Type B pancreatic cell (in vitro differentiated cells): ENCODE measurements at regions not wholly inside any gene's neighbourhood (a gene's known extent, or its start where the extent isn't known, plus 50 kb on each side); places are given as distances from the start of the nearest gene placed in this dataset.
"Not testable (repeated sequence)": the region's sequence is repeated elsewhere in the genome, so short reads cannot be mapped to it uniquely, and the experiment has no call there.

Experiments
- DNase-seq: peaks from one replicate; pipeline ENCODE4 v3.0.0; 2021; ENCODE audit warnings: mixed read lengths; ENCODE audit not compliant: unreplicated experiment; ENCODE audit errors: extremely low spot score
- H3K27ac Mint-ChIP-seq: 2 replicates; pipeline ENCODE4 v1.8.0; 2021; ENCODE audit warnings: mild to moderate bottlenecking, mixed read lengths
- H3K27me3 Mint-ChIP-seq: 2 replicates; pipeline ENCODE4 v1.8.0; 2021; ENCODE audit warnings: mixed read lengths
- H3K36me3 Mint-ChIP-seq: 2 replicates; pipeline ENCODE4 v1.8.0; 2021; ENCODE audit warnings: mixed read lengths
- H3K4me1 Mint-ChIP-seq: one replicate; pipeline ENCODE4 v1.8.0; 2021; ENCODE audit warnings: mixed read lengths; ENCODE audit not compliant: unreplicated experiment
- H3K4me3 Mint-ChIP-seq: 2 replicates; pipeline ENCODE4 v1.8.0; 2021; ENCODE audit warnings: mild to moderate bottlenecking, mixed read lengths
- H3K9me3 Mint-ChIP-seq: 2 replicates; pipeline ENCODE4 v1.8.0; 2021; ENCODE audit warnings: mixed read lengths
- TF ChIP-seq, protein P1 (sequence below): fragments of 200-600 bp; sonication (generic); conservative IDR thresholded peaks from 2 replicates; pipeline ENCODE4 v1.5.0; 2021; ENCODE audit warnings: antibody characterized with exemption, mild to moderate bottlenecking

DNA sequence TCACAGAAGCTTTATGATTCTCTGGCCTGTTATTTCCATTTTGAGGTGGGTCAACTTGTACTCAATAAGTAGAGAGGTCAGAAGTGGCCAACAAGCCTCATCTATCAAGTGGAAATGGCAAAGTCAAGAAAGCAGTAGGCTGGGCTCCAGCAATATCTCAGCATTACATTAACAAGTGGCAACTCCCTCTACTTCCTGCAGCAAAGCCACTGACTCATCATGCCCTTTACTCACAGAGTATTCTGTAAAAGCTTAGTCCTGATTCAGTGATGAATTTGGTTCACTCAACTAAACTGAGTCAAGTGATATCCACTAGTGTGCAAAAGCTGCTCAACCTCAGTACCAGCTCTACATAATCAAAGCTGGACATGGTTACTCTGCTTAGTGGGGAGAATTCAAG lies 954.6 kb downstream of the EPHA3 start:
- Mint-ChIP-seq H3K27ac (peak overlapping the region; percentile 58), H3K9me3 (peaks cover 4% of the 10 kb centered on the region), H3K4me1 (peaks cover 3% of the 10 kb centered on the region), H3K27me3 (peaks cover 3% of the 10 kb centered on the region), H3K4me3 (peak overlapping the region; percentile 8), H3K36me3 (no peaks in the 10 kb centered on the region)
- TF ChIP-seq, protein P1, sequence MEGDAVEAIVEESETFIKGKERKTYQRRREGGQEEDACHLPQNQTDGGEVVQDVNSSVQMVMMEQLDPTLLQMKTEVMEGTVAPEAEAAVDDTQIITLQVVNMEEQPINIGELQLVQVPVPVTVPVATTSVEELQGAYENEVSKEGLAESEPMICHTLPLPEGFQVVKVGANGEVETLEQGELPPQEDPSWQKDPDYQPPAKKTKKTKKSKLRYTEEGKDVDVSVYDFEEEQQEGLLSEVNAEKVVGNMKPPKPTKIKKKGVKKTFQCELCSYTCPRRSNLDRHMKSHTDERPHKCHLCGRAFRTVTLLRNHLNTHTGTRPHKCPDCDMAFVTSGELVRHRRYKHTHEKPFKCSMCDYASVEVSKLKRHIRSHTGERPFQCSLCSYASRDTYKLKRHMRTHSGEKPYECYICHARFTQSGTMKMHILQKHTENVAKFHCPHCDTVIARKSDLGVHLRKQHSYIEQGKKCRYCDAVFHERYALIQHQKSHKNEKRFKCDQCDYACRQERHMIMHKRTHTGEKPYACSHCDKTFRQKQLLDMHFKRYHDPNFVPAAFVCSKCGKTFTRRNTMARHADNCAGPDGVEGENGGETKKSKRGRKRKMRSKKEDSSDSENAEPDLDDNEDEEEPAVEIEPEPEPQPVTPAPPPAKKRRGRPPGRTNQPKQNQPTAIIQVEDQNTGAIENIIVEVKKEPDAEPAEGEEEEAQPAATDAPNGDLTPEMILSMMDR = no peak
- no peak for DNase-seq

DNA sequence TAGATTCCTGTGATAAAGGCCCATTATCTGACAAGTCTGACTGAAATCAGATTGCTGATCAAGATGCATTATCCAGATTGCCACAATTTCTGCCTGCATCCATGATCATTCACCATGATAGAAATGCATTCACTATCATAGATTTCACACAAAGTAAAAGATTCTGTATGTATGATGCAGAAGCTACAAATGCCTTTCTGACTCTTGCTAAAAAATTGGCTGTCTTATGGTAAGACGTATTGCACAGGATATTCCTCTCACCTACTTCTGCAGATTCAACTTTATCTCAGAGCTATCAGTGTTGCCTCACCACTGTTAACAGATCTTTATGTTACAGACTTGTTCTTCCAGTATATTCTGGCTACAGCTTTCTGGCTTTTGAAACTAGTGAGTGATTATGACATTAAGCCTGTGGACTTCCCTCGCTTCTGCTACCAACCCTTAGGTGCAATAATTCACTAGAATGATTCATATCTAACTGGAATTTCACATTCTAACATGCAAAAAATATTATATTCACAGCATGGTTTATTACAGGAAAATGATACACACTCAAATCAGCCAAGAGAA lies 955.3 kb downstream of the EPHA3 start:
- H3K36me3 Mint-ChIP-seq = no peaks in the 10 kb centered on the region
- no peak overlapping the region for H3K4me3 Mint-ChIP-seq
- H3K9me3 Mint-ChIP-seq = peaks cover 4% of the 10 kb centered on the region
- H3K27ac Mint-ChIP-seq = peak overlapping the region; percentile 58
- peaks cover 3% of the 10 kb centered on the region for H3K4me1 Mint-ChIP-seq
- no peak for DNase-seq
- TF ChIP-seq, protein P1 = no peak
- H3K27me3 Mint-ChIP-seq = peaks cover 3% of the 10 kb centered on the region

DNA sequence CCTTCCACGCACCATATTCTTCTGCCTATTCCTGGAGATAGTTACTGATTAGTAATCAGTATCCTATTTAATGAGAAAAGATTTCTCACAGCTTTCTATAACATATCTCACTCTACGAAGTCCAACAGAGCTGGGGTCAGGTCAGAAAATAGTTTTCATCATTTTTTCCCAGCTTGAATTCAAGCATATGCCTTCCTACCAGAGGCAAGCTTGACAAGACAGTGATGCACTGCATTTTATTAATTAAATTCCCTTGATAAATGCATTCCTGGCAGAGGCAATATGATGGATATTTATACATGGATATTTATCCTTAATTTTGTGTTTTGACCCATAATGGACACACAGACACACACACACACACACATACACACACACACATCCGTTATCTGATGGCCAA lies 961.4 kb downstream of the EPHA3 start:
- Mint-ChIP-seq H3K27ac (no peak overlapping the region), H3K4me3 (no peak overlapping the region), H3K27me3 (peaks cover 12% of the 10 kb centered on the region), H3K4me1 (peaks cover 3% of the 10 kb centered on the region), H3K9me3 (peaks cover 4% of the 10 kb centered on the region), H3K36me3 (peaks cover 5% of the 10 kb centered on the region)
- DNase-seq = no peak
- TF ChIP-seq, protein P1 = no peak

DNA sequence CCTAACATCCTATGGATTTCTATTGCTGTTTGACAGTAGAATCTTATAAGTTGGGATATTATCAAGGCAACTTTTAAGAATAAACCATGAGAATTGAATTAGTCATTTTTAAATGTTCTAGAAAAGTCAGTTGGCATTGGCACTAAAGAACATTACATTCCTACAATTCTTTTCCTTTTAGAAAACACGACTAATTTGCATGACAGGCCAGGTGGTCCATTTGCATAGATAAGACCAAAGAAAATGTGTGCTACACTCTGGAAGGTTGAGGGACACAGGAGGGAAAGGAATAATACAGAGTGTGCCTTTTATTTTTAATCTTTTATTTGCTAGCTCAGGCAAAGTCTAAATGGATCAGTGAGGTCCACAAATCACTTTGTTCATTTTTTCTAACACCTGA lies 962.3 kb downstream of the EPHA3 start:
- Mint-ChIP-seq H3K36me3 (peaks cover 5% of the 10 kb centered on the region), H3K27ac (no peak overlapping the region), H3K4me3 (no peak overlapping the region), H3K9me3 (peaks cover 4% of the 10 kb centered on the region), H3K4me1 (peaks cover 3% of the 10 kb centered on the region), H3K27me3 (peaks cover 12% of the 10 kb centered on the region)
- TF ChIP-seq, protein P1 = no peak
- DNase-seq = no peak

DNA sequence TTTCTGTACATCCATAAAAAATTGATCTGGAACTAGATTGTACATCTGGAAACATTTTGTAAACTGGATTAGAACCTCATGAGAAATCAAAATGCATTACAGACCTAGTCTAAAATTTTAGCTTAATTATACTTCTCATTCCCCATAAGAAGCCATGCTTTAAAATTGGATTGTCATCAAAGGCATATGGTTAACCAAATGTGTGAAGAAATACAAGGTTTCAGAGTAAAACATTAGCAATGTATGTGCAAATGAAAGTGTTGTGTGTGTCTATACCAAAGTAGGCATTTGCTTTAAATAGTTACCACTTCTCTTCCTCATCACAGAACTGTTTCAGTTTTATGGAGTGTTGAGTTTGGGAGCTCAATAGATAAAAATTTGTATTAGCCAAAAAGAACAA lies 968.7 kb downstream of the EPHA3 start:
- Mint-ChIP-seq H3K4me1 (peaks cover 4% of the 10 kb centered on the region), H3K27me3 (peaks cover 11% of the 10 kb centered on the region), H3K36me3 (peaks cover 5% of the 10 kb centered on the region), H3K27ac (no peak overlapping the region), H3K4me3 (no peak overlapping the region), H3K9me3 (peaks cover 4% of the 10 kb centered on the region)
- TF ChIP-seq, protein P1 = no peak
- no peak for DNase-seq

DNA sequence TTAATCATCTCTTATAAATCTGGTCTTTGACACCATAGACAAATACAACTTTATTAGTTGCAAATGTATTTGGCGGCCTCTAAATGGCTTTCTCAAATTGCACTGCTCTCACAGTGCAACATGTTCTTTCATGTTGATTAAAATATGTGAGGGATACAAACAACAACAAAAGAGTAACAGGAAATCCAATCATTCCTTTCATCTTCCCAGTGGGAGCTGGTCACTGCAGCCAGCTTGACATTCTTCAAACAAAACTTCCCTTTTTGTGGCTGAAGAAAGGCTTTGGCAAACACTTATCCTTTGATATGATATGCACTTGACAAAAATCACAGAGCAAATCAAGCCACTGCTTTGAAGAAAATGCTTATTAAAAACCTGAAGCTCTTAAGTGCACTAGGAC lies 973.6 kb downstream of the EPHA3 start:
- Mint-ChIP-seq H3K36me3 (no peaks in the 10 kb centered on the region), H3K9me3 (no peaks in the 10 kb centered on the region), H3K4me1 (peaks cover 5% of the 10 kb centered on the region), H3K27ac (no peak overlapping the region), H3K4me3 (no peak overlapping the region), H3K27me3 (peaks cover 7% of the 10 kb centered on the region)
- TF ChIP-seq, protein P1 = no peak
- no peak for DNase-seq

DNA sequence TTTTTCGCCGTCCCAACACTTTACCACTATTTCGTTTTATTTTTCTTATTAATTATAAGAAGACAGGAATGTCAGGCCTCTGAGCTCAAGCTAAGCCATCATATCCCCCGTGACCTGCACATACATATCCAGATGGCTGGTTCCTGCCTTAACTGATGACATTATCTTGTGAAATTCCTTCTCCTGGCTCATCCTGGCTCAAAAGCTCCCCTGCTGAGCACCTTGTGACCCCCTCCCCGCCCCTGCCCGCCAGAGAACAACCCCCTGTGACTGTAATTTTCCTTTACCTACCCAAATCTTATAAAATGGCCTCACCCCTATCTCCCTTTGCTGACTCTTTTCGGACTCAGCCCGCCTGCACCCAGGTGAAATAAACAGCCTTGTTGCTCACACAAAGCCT lies 978.9 kb downstream of the EPHA3 start:
- not testable (repeated sequence) for H3K36me3 Mint-ChIP-seq, H3K4me1 Mint-ChIP-seq, DNase-seq, H3K9me3 Mint-ChIP-seq, H3K27ac Mint-ChIP-seq, H3K4me3 Mint-ChIP-seq
- peaks cover 14% of the 10 kb centered on the region for H3K27me3 Mint-ChIP-seq
